PC-9 (cell line): ENCODE measurements at regions not wholly inside any gene's neighbourhood (a gene's known extent, or its start where the extent isn't known, plus 50 kb on each side); places are given as distances from the start of the nearest gene placed in this dataset.

Source experiments
- CTCF ChIP-seq: fragments of 200-600 bp; sonication (generic); conservative IDR thresholded peaks from 2 replicates; pipeline ENCODE4 v1.6.1; 2017; ENCODE audit warnings: mixed run types, antibody characterized with exemption, mild to moderate bottlenecking, moderate library complexity
- EZH2 ChIP-seq: fragments of 200-600 bp; sonication (generic); IDR thresholded peaks from 2 replicates; pipeline ENCODE4 v1.8.0; 2017; ENCODE audit warnings: antibody characterized with exemption, low read depth

- TF ChIP-seq CTCF, result no peak
- no peak for TF ChIP-seq EZH2
Observed at GRCh38 chr17:65468321-65468720, 93.1 kb downstream of the AXIN2 start.
